ENCODE measurements at regions not wholly inside any gene's neighbourhood (a gene's known extent, or its start where the extent isn't known, plus 50 kb on each side); places are given as distances from the start of the nearest gene placed in this dataset.
"Not testable (repeated sequence)": the region's sequence is repeated elsewhere in the genome, so short reads cannot be mapped to it uniquely, and the experiment has no call there.

- DNase-seq = peak; percentile 11
Measured at GRCh38 chr7:155953781-155954549, 141.7 kb upstream of the SHH start.

GRCh38 chr7:155953501-155953778, 141.2 kb upstream of the SHH start:
- DNase-seq = no peak

- no peak for DNase-seq
Measured at GRCh38 chr7:155951554-155952158, 139.4 kb upstream of the SHH start.

GRCh38 chr7:155950898-155951553, 138.8 kb upstream of the SHH start:
- DNase-seq = no peak

- no peak for DNase-seq
Measured at GRCh38 chr7:155948845-155949244, 136.6 kb upstream of the SHH start.

GRCh38 chr7:155948423-155948822, 136.2 kb upstream of the SHH start:
- DNase-seq = no peak

- no peak for DNase-seq
Measured at GRCh38 chr7:155947051-155947450, 134.8 kb upstream of the SHH start.

- DNase-seq = no peak
Measured at GRCh38 chr7:155945670-155946325, 133.5 kb upstream of the SHH start.

GRCh38 chr7:155944901-155945300, 132.6 kb upstream of the SHH start:
- no peak for DNase-seq

GRCh38 chr7:155943251-155943899, 131.1 kb upstream of the SHH start:
- no peak for DNase-seq

GRCh38 chr7:155942226-155942950, 130.1 kb upstream of the SHH start:
- DNase-seq = no peak

GRCh38 chr7:155941688-155942087, 129.4 kb upstream of the SHH start:
- DNase-seq = no peak

- no peak for DNase-seq
Measured at GRCh38 chr7:155939350-155939749, 127.1 kb upstream of the SHH start.

- DNase-seq = no peak
Measured at GRCh38 chr7:155938129-155938528, 125.9 kb upstream of the SHH start.

GRCh38 chr7:155935726-155936125, 123.5 kb upstream of the SHH start:
- DNase-seq = no peak

- no peak for DNase-seq
Measured at GRCh38 chr7:155935005-155935557, 122.8 kb upstream of the SHH start.

GRCh38 chr7:155932324-155932723, 120.1 kb upstream of the SHH start:
- DNase-seq = not testable (repeated sequence)

GRCh38 chr7:155931396-155932085, 119.3 kb upstream of the SHH start:
- no peak for DNase-seq

- DNase-seq = no peak
Measured at GRCh38 chr7:155930527-155930926, 118.3 kb upstream of the SHH start.

- no peak for DNase-seq
Measured at GRCh38 chr7:155930061-155930460, 117.8 kb upstream of the SHH start.

- DNase-seq = no peak
Measured at GRCh38 chr7:155928583-155928982, 116.3 kb upstream of the SHH start.

GRCh38 chr7:155927905-155928304, 115.6 kb upstream of the SHH start:
- no peak for DNase-seq
